H1 (cell line): ENCODE measurements at regions not wholly inside any gene's neighbourhood (a gene's known extent, or its start where the extent isn't known, plus 50 kb on each side); places are given as distances from the start of the nearest gene placed in this dataset.

ENCODE experiments used
- CTCF ChIA-PET: fragments of 300-600 bp; sonication (Branson Sonifier 250); formaldehyde crosslinking; loops from one replicate; lab custom pipeline; 2021; ENCODE audit not compliant: partially characterized antibody; lab: Charles Lee
- POLR2A ChIA-PET: fragments of 300-600 bp; sonication (Branson Sonifier 250); formaldehyde crosslinking; loops from one replicate; lab custom pipeline; 2021; ENCODE audit warnings: inconsistent platforms; ENCODE audit not compliant: partially characterized antibody; lab: Charles Lee
- DNase-seq, 2 experiments: peaks; one replicate each; pipeline versions ENCODE4 v3.0.0 to v3.0.0-alpha.2; 2010 to 2022; ENCODE audit warnings: low spot score in 2 of 2, low read depth in 1 of 2, mixed read lengths in 1 of 2
- FAIRE-seq: peaks from 2 replicates; lab custom pipeline; 2011; peaks lifted over from hg19 to GRCh38; lab: Jason Lieb, UNC
- H2AFZ ChIP-seq: 2 replicates; pipeline ENCODE4 v1.8.1; 2012; ENCODE audit warnings: low read length, inconsistent platforms
- H2AK5ac ChIP-seq: 2 replicates; pipeline ENCODE4 v1.6.1; 2013; ENCODE audit warnings: low read depth, low read length
- H2BK120ac ChIP-seq: replicated peaks from 2 replicates; pipeline ENCODE3; 2013; ENCODE audit warnings: low read depth, low read length, inconsistent platforms
- H2BK12ac ChIP-seq: 2 replicates; pipeline ENCODE4 v1.6.1; 2013; ENCODE audit warnings: low read depth, low read length
- H2BK15ac ChIP-seq: 2 replicates; pipeline ENCODE4 v1.6.1; 2013; ENCODE audit warnings: low read length
- H2BK20ac ChIP-seq: 2 replicates; pipeline ENCODE4 v1.6.1; 2013; ENCODE audit warnings: low read length
- H2BK5ac ChIP-seq: 2 replicates; pipeline ENCODE4 v1.6.1; 2013; ENCODE audit warnings: low read depth, low read length
- H3K14ac ChIP-seq: 2 replicates; pipeline ENCODE4 v1.6.1; 2013; ENCODE audit warnings: inconsistent platforms; ENCODE audit not compliant: insufficient read length
- H3K18ac ChIP-seq: 2 replicates; pipeline ENCODE4 v1.6.1; 2013; ENCODE audit warnings: low read length; ENCODE audit errors: extremely low read depth
- H3K23ac ChIP-seq: 2 replicates; pipeline ENCODE4 v1.6.1; 2013; ENCODE audit warnings: inconsistent platforms; ENCODE audit not compliant: insufficient read length
- H3K23me2 ChIP-seq: 2 replicates; pipeline ENCODE4 v1.6.1; 2013; ENCODE audit warnings: low read depth, low read length
- H3K27ac ChIP-seq: 2 replicates; pipeline ENCODE4 v1.6.1; 2011; ENCODE audit warnings: low read depth, low read length, inconsistent platforms
- H3K27me3 ChIP-seq, 4 experiments: replicated peaks in 1 of 4; 1 replicate in 1 of 4; 2 replicates in 3 of 4; pipeline versions ENCODE4 v1.6.1 to v1.8.1; 2011 to 2013; ENCODE audit warnings: low read length in 3 of 4, mild to moderate bottlenecking in 3 of 4, inconsistent platforms in 2 of 4, mixed read lengths in 2 of 4, moderate library complexity in 1 of 4; ENCODE audit not compliant: control insufficient read depth in 3 of 4, insufficient read depth in 3 of 4; ENCODE audit errors: extremely low read depth in 1 of 4
- H3K36me3 ChIP-seq, 4 experiments: 2 replicates each; pipeline versions ENCODE4 v1.6.1 to v1.8.1; 2011 to 2013; ENCODE audit warnings: mild to moderate bottlenecking in 4 of 4, low read length in 3 of 4, moderate library complexity in 2 of 4, control low read depth in 1 of 4, inconsistent platforms in 1 of 4; ENCODE audit not compliant: insufficient read depth in 4 of 4, control insufficient read depth in 2 of 4
- H3K4ac ChIP-seq: replicated peaks from 2 replicates; pipeline ENCODE3; 2013; ENCODE audit warnings: low read length, low read depth, mixed read lengths, inconsistent platforms; ENCODE audit not compliant: insufficient read length
- H3K4me1 ChIP-seq, 4 experiments: replicated peaks in 1 of 4; 1 replicate in 1 of 4; 2 replicates in 3 of 4; pipeline versions ENCODE4 v1.6.1 to v1.8.1; 2011 to 2013; ENCODE audit warnings: low read length in 3 of 4, inconsistent platforms in 2 of 4, mixed read lengths in 1 of 4; ENCODE audit not compliant: insufficient read depth in 4 of 4, control insufficient read depth in 3 of 4
- H3K4me2 ChIP-seq, 2 experiments: 2 replicates each; pipeline versions ENCODE4 v1.6.1 to v1.8.1; 2011 to 2013; ENCODE audit warnings: low read depth in 2 of 2, low read length in 2 of 2, control low read depth in 1 of 2, inconsistent platforms in 1 of 2, mild to moderate bottlenecking in 1 of 2; ENCODE audit not compliant: insufficient read depth in 1 of 2
- H3K4me3 ChIP-seq, 4 experiments: fragments of 200-600, 300-600 bp in 1 of 4; sonication (generic), shearing (Covaris generic), sonication (Bioruptor Twin) in 1 of 4; 2 replicates each; pipeline versions ENCODE4 v1.5.1 to v1.8.1; 2011 to 2016; ENCODE audit warnings: low read length in 4 of 4, low read depth in 3 of 4, control low read depth in 2 of 4, inconsistent platforms in 2 of 4, mild to moderate bottlenecking in 2 of 4, mixed read lengths in 1 of 4, moderate library complexity in 1 of 4; ENCODE audit not compliant: insufficient read depth in 2 of 4; ENCODE audit errors: extremely low read depth in 1 of 4
- H3K56ac ChIP-seq: replicated peaks from 2 replicates; pipeline ENCODE3; 2013; ENCODE audit warnings: low read depth, mild to moderate bottlenecking, mixed read lengths, low read length, inconsistent platforms; ENCODE audit not compliant: insufficient read length
- H3K79me1 ChIP-seq: 2 replicates; pipeline ENCODE4 v1.6.1; 2013; ENCODE audit warnings: low read depth, low read length, control low read depth
- H3K79me2 ChIP-seq, 2 experiments: 2 replicates each; pipeline versions ENCODE4 v1.6.1 to v1.8.1; 2012 to 2013; ENCODE audit warnings: low read length in 2 of 2, mild to moderate bottlenecking in 2 of 2, inconsistent platforms in 1 of 2; ENCODE audit not compliant: insufficient read depth in 2 of 2, control insufficient read depth in 1 of 2
- H3K9ac ChIP-seq, 4 experiments: replicated peaks in 1 of 4; 1 replicate in 1 of 4; 2 replicates in 3 of 4; pipeline versions ENCODE4 v1.6.1 to v1.8.1; 2011 to 2013; ENCODE audit warnings: low read depth in 3 of 4, low read length in 3 of 4, control low read depth in 2 of 4, mild to moderate bottlenecking in 2 of 4, moderate library complexity in 2 of 4, inconsistent platforms in 1 of 4; ENCODE audit errors: extremely low read depth in 1 of 4
- H3K9me3 ChIP-seq, 2 experiments: 2 replicates each; pipeline versions ENCODE4 v1.6.1 to v1.8.1; 2012 to 2013; ENCODE audit warnings: mild to moderate bottlenecking in 2 of 2, moderate library complexity in 2 of 2, control low read depth in 1 of 2, inconsistent platforms in 1 of 2, low read depth in 1 of 2, low read length in 1 of 2, mixed read lengths in 1 of 2; ENCODE audit not compliant: insufficient read depth in 2 of 2
- H4K20me1 ChIP-seq, 2 experiments: replicated peaks in 1 of 2; 2 replicates each; pipeline versions ENCODE3 to v1.8.1; 2011 to 2013; ENCODE audit warnings: inconsistent platforms in 2 of 2, low read length in 2 of 2, mild to moderate bottlenecking in 1 of 2; ENCODE audit not compliant: insufficient read depth in 2 of 2, control insufficient read depth in 1 of 2
- H4K5ac ChIP-seq: 2 replicates; pipeline ENCODE4 v1.6.1; 2013; ENCODE audit warnings: low read length, low read depth, mixed read lengths, inconsistent platforms; ENCODE audit not compliant: insufficient read length
- H4K8ac ChIP-seq: 2 replicates; pipeline ENCODE4 v1.8.0; 2013; ENCODE audit warnings: mild to moderate bottlenecking, moderate library complexity, low read length, inconsistent platforms; ENCODE audit not compliant: insufficient read depth; ENCODE audit errors: extremely low read depth
- H4K91ac ChIP-seq: replicated peaks from 2 replicates; pipeline ENCODE3; 2013; ENCODE audit warnings: low read length, mixed read lengths, inconsistent platforms; ENCODE audit not compliant: insufficient read length
- ATF2 ChIP-seq: IDR thresholded peaks from 2 replicates; pipeline ENCODE4 v1.6.1; 2012; ENCODE audit warnings: low read length, inconsistent platforms
- BACH1 ChIP-seq: IDR thresholded peaks from 2 replicates; pipeline ENCODE4 v1.6.1; 2012; ENCODE audit warnings: low read length, improper control_type of control experiment
- BCL11A ChIP-seq, 2 experiments: IDR thresholded peaks; one replicate each; pipeline ENCODE4 v1.6.1; 2011; ENCODE audit warnings: low read depth in 2 of 2, low read length in 2 of 2, mild to moderate bottlenecking in 2 of 2
- CTBP2 ChIP-seq: IDR thresholded peaks from 2 replicates; pipeline ENCODE4 v1.7.0; 2011; ENCODE audit warnings: borderline replicate concordance, mild to moderate bottlenecking, moderate library complexity, mixed read lengths, low read length; ENCODE audit not compliant: insufficient read depth, insufficient read length
- EP300 ChIP-seq, 2 experiments: IDR thresholded peaks; 1 replicate in 1 of 2; 2 replicates in 1 of 2; pipeline ENCODE4 v1.6.1; 2011 to 2012; ENCODE audit warnings: low read depth in 2 of 2, low read length in 2 of 2, mild to moderate bottlenecking in 2 of 2, borderline replicate concordance in 1 of 2, inconsistent platforms in 1 of 2, moderate library complexity in 1 of 2
- JUN ChIP-seq: IDR thresholded peaks from 2 replicates; pipeline ENCODE4 v1.6.1; 2011; ENCODE audit warnings: low read depth, mild to moderate bottlenecking, improper control_type of control experiment, low read length
- NANOG ChIP-seq: IDR thresholded peaks from 2 replicates; pipeline ENCODE4 v1.6.1; 2011; ENCODE audit warnings: low read length, low read depth, mild to moderate bottlenecking, inconsistent platforms; ENCODE audit not compliant: insufficient read depth, poor library complexity, severe bottlenecking
- POLR2AphosphoS5 ChIP-seq: IDR thresholded peaks from 2 replicates; pipeline ENCODE4 v1.6.1; 2011; ENCODE audit warnings: low read depth, low read length
- RAD21 ChIP-seq, 2 experiments: IDR thresholded peaks in 1 of 2; conservative IDR thresholded peaks in 1 of 2; 2 replicates each; pipeline ENCODE4 v1.6.1; 2011; ENCODE audit warnings: low read depth in 2 of 2, low read length in 2 of 2, improper control_type of control experiment in 1 of 2, inconsistent platforms in 1 of 2, mild to moderate bottlenecking in 1 of 2, moderate library complexity in 1 of 2
- SIN3A ChIP-seq, 2 experiments: IDR thresholded peaks in 1 of 2; conservative IDR thresholded peaks in 1 of 2; 2 replicates each; pipeline ENCODE4 v1.6.1; 2011 to 2012; ENCODE audit warnings: low read length in 2 of 2, improper control_type of control experiment in 1 of 2, low read depth in 1 of 2, mild to moderate bottlenecking in 1 of 2
- USF2 ChIP-seq: IDR thresholded peaks from 2 replicates; pipeline ENCODE4 v1.6.1; 2011; ENCODE audit warnings: low read length, improper control_type of control experiment
- WGBS, 2 experiments: shearing (Covaris generic) in 1 of 2; methylation state at CpG; one replicate each; pipeline versions ENCODE4 v1.1.6 to v1.1.7; 2013 to 2015; ENCODE audit warnings: low lambda C conversion rate in 2 of 2, mixed read lengths in 2 of 2, inconsistent platforms in 1 of 2, low coverage in 1 of 2, missing lambda C conversion rate in 1 of 2; ENCODE audit not compliant: insufficient replicate concordance in 2 of 2, insufficient coverage in 1 of 2, insufficient read length in 1 of 2; ENCODE audit errors: extremely low coverage in 1 of 2, missing lambda C conversion rate in 1 of 2; 5-methylcytosine and 5-hydroxymethylcytosine counted together

DNA sequence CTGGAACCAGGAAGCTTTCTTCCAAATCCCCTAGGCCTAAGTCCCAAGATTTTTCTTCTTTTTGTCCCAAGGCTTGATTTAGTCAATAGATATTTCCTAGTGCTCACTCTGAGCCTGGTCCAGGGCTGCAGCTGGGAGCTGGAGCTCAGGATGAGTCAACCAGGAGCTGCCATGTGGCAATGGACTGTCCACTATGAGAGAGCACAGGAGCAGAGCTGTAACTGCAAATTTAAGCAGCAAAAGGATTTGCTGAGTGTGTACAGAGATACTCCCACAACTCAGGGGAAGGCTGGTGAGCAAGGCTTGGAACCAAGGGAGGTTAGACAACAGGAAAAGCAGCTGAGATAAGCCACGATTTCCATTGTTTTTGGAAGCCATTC, 92.1 kb upstream of the CXCL12 start:
- Histone ChIP-seq H3K14ac (no peak overlapping the region), H2AK5ac (no peak overlapping the region), H3K4ac (no peak overlapping the region), H3K9me3 (no peaks in the 10 kb centered on the region; a peak in 1 of 4 replicates), H3K4me2 (no peak overlapping the region), H4K20me1 (no peaks in the 10 kb centered on the region), H3K4me3 (no peak overlapping the region), H3K79me1 (no peaks in the 10 kb centered on the region), H3K23me2 (no peaks in the 10 kb centered on the region), H3K9ac (no peak overlapping the region), H3K36me3 (no peaks in the 10 kb centered on the region), H3K27ac (no peak overlapping the region), H4K8ac (no peak overlapping the region), H2BK5ac (no peak overlapping the region), H3K4me1 (no peaks in the 10 kb centered on the region), H2BK15ac (no peak overlapping the region), H3K27me3 (no peaks in the 10 kb centered on the region), H3K79me2 (no peaks in the 10 kb centered on the region), H4K5ac (no peak overlapping the region), H3K18ac (no peak overlapping the region), H3K23ac (no peak overlapping the region), H2BK12ac (no peak overlapping the region), H3K56ac (no peak overlapping the region), H4K91ac (no peak overlapping the region), H2BK120ac (no peak overlapping the region), H2BK20ac (no peak overlapping the region), H2AFZ (no peak overlapping the region)
- ChIA-PET CTCF (interaction anchor here (1.2 kb wide), 1 partner anchor 787 kb away, joined by 3 read pairs; no protein-coding TSS in a partner anchor), POLR2A (no interaction called here)
- 100% methylated on average over 1 of the region's 1 CpG; no CpG with 5 or more reads in 1 of the 2 experiments for WGBS, 2 experiments
- FAIRE-seq, result no peak
- no peak for DNase-seq
- no peak for TF ChIP-seq EP300 (IDR thresholded peaks at IDR 0.05; ENCODE audit: borderline replicate concordance in 1 of 2, low read depth in 2 of 2, low read length in 2 of 2)
- no peak for TF ChIP-seq CTBP2
- TF ChIP-seq USF2, result no peak
- TF ChIP-seq BCL11A (IDR thresholded peaks at IDR 0.05; ENCODE audit: low read depth in 2 of 2, low read length in 2 of 2), result no peak
- no peak for TF ChIP-seq POLR2AphosphoS5
- TF ChIP-seq ATF2, result no peak
- TF ChIP-seq SIN3A (conservative IDR thresholded peaks at IDR 0.05 in 1 of 2, IDR thresholded peaks at IDR 0.05 in 1 of 2; ENCODE audit: low read depth in 1 of 2, low read length in 2 of 2), result no peak
- TF ChIP-seq NANOG, result no peak
- TF ChIP-seq BACH1, result no peak
- TF ChIP-seq RAD21 (IDR thresholded peaks at IDR 0.05 in 1 of 2, conservative IDR thresholded peaks at IDR 0.05 in 1 of 2; ENCODE audit: low read depth in 2 of 2, low read length in 2 of 2), result no peak
- TF ChIP-seq JUN, result no peak
